ENCODE measurements at regions not wholly inside any gene's neighbourhood (a gene's known extent, or its start where the extent isn't known, plus 50 kb on each side); places are given as distances from the start of the nearest gene placed in this dataset.
"Not testable (repeated sequence)": the region's sequence is repeated elsewhere in the genome, so short reads cannot be mapped to it uniquely, and the experiment has no call there.

GRCh38 chr2:90323612-90324558 is 1632.4 kb downstream of the RPIA start:
- TF ChIP-seq CTCF, POLR2AphosphoS5 (IDR thresholded peaks at IDR 0.05): not testable (repeated sequence)
